ENCODE measurements at regions not wholly inside any gene's neighbourhood (a gene's known extent, or its start where the extent isn't known, plus 50 kb on each side); places are given as distances from the start of the nearest gene placed in this dataset.

DNA sequence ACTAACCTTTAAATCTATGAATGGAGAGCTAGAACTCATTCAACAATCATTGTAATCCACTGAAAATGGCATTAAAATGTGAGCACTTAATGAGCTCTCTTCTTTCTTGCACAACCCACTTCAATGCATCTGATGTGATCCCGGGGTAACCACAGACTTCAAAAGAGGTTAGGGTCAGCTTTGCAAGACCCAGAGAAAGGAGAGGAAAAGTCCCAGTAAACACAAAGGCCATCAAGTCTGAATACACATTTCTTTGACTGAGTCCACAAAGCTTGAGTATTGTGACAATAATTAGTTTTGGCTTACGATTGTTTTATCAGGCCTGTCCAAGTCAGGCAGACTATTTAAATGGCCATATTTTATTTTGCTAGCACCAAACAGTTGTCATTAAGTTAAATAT is 148.8 kb upstream of the ZNF608 start:
- TF ChIP-seq CEBPB (IDR thresholded peaks at IDR 0.05) (no peak), TAF1 (IDR thresholded peaks at IDR 0.05; ENCODE audit: low read depth) (no peak), NFIC (IDR thresholded peaks at IDR 0.05) (no peak), TCF12 (IDR thresholded peaks at IDR 0.05; ENCODE audit: low read depth) (no peak), FOXM1 (IDR thresholded peaks at IDR 0.05; ENCODE audit: borderline replicate concordance, low read depth) (no peak)
- TF ChIP-seq, protein P1, sequence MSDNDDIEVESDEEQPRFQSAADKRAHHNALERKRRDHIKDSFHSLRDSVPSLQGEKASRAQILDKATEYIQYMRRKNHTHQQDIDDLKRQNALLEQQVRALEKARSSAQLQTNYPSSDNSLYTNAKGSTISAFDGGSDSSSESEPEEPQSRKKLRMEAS (IDR thresholded peaks at IDR 0.05), result no peak
